ELR (cell line): ENCODE measurements at regions not wholly inside any gene's neighbourhood (a gene's known extent, or its start where the extent isn't known, plus 50 kb on each side); places are given as distances from the start of the nearest gene placed in this dataset.
"Not testable (repeated sequence)": the region's sequence is repeated elsewhere in the genome, so short reads cannot be mapped to it uniquely, and the experiment has no call there.

Source experiments
- DNase-seq: peaks from one replicate; pipeline ENCODE4 v3.0.0-alpha.2; 2015; ENCODE audit warnings: low read depth

DNA sequence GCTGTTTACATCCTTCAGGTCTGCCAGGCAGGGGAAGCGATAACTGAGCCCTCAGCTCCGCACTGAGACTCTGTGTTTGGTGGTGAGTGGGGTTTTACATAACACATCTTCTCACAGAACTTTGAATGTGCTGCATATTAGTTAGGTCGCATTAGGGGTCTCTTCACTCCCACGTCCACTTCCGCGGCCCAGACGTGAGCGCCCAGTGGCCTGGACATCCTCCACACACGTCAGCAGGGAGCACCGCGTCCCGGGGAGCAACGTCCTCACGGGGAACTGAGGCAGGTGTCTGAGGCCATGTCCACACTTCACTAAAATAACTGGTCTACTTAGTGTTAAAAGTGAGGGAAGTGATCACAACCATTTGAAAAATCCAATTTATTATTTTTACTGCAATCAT, 100.4 kb upstream of the SATB2 start:
- DNase-seq: no peak

DNA sequence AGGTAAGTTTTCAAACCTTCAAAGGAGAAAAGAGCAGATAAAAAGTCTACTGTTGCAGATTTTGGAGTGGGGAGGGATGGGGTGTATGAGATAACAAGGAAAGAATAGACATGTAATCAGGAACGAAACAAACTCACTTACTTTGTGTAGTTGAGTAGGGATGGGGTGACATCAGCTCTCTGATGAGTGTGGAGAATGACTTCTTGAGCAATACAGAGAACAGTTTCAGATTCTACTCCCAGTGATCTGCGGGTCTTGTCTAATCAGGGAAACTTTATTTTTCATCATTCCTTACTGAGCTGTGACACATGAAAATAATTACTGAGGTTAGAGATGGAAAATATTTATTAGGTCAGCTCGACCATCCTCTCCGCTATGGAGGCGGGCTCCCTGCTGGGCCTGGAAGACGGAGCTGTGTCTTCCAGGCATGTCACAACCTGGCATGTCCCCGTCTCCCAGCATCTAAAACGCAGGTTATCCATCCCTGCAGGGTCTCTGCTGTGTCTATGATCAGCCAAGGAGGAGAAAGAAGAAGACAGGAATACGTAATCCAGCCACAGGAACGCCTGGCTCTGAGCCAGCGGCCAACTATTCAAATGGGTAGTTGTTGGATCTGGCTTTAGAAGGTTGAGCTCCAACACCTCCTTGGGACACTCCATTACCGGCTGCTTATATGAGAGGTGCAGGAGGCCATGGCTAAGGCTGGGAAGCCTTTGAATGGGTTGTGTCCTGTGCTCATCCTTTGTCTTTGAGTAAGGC, 99.0 kb upstream of the SATB2 start:
- no peak for DNase-seq

DNA sequence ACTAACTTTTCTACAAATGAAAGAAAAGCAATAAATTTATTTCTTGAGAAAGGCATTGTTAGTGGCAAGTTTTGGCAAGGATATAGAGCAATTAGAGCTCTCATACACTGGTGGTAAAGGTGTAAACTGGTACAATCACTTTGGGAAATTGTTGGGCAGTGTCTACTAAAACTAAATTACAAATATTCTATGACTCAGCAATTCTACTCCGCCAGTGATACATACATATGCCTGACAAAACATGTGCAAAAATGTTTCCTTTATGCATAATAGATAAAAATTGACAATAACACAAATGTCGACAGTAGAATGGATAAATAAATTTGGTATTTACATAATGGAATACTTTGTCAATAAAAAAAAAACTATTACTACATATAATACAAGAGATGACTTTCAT, 96.3 kb upstream of the SATB2 start:
- DNase-seq: no peak

DNA sequence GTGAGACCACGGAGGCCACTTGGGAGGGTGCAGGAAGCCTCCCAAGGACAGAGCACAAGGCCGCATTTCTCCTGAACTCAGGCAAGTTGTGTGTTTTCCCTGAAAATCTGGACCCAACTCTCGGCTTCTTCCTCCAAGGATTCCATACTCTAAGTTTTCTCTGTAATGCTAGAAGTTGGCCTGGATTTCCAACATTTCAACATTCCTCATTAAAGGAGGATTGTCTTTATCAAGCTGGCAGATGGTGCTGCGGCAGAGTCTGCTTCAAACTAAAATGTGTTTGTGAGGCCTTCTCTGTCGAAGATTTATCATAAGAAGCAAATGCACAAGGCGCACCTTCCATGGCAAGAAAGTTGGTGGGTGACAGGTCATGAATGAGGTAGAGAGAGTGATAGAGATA, 94.4 kb upstream of the SATB2 start:
- no peak for DNase-seq

DNA sequence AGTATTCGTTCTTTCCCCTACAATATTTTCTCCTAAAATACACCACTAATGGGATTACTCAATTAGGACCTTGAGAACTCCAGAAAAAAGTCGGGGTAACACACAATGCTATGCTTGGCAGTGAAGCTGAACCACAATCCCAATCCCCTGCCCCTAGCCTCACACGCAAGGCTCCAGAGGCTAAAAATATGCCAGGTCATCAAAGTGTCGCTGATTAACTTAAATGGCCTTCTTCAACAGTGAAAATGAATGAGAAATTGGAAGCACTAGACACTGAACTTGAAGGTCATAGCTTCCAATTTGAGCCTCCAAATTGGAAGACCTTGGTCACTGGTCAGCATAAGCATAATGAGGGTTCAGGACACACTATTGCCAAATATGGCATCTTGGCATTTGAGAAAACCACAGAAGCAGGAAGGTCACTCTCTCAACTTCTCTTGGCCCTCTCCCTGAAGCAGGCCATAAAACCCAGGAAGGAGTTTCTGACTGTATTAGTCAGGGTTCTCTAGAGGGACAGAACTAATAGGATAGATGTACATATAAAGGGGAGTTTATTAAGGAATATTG, 86.0 kb upstream of the SATB2 start:
- DNase-seq: no peak

DNA sequence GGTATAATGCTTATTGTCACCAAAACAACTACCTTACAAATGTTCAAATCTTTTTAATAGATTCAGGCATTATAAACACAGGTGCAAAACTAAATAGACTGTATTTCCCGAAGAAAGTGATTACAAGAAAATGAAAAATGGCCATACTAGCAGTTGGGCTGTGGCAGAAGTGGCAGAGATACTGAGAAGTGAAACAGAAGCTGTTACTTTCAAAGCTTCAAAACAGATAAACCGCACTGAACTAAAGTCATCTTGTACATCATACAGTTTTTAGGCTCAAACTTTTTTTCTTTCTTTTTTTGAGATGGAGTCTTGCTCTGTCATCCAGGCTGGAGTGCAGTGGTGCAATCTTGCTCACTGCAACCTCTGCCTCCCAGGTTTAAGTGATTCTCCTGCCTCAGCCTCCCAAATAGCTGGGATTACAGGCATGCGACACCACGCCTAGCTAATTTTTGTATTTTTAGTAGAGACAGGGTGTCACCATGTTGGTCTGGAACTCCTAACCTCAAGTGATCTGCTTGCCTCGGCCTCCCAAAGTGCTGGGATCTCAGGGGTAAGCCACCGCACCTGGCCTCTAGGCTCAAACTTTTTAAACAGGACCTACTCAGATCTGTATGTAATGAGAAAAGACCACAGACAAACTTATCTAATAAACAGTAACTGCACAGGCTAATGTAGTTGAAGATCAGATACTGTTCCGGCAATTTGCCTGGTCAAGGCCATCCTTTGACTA, 77.9 kb upstream of the SATB2 start:
- no peak for DNase-seq

DNA sequence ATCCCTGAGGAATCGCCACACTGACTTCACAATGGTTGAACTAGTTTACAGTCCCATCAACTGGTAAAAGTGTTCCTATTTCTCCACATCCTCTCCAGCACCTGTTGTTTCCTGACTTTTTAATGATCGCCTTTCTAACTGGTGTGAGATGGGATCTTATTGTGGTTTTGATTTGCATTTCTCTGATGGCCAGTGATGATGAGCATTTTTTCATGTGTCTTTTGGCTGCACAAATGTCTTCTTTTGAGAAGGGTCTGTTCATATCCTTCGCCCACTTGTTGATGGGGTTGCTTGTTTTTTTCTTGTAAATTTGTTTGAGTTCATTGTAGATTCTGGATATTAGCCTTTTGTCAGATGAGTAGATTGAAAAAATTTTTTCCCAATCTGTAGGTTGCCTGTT, 76.1 kb upstream of the SATB2 start:
- not testable (repeated sequence) for DNase-seq

DNA sequence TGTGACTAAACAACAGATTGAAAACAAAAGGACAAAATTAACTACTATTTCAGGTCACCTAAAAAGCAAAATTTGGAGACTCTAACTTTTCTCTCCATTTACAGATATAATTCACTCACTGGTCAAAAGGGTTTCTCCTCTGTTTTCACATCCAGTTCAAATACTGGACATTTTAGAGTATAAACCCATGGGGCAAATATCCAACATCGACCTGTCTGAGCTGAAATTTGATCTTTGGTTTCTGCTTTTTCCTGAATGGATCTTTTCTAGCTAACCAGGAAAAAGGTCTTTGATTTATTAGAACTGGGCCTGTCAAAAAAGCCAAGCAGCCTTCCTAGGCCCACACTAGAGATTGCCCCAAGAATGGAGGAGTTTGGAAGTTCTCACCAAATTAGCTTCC, 69.3 kb upstream of the SATB2 start:
- DNase-seq: no peak

DNA sequence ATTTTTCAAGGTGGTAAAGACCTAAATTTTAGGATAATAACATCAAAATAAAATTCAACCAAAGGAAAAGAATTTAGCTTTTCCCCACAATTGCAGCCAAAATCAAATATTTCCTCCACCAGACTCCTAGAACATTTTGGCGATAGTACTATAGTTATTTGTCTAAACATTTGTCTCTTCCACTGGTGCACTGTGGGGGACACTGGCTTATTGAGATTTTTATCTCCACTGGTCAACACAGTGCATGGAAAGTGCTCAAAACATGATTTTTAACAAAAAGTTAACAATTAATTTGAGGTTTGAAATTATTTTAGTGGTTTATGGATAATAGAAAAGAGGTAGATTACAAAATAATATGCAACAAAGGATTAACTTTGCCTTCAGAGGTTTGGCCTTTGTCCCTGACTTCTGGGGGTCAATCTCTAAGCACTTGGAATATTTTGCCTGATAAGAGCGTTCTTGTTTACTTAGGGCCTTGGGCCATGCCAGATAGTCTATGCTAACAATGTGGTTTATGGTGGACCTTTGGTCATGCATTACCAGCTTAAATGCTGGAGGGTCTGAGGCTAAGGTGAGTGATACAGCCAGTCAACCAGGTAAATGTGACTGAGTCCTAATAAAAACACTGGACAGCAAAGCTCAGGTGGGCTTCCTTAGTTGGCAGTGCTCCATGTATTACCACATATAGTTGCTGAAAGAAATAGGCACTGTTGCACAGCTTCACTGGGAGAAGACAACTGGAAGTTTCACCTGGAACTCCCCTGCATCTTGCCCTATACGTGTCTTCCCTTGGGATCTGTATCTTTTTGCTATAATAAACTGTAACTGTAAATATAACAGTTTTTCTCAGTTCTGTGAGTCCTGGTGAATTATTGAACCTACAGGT, 67.2 kb upstream of the SATB2 start:
- DNase-seq: no peak

DNA sequence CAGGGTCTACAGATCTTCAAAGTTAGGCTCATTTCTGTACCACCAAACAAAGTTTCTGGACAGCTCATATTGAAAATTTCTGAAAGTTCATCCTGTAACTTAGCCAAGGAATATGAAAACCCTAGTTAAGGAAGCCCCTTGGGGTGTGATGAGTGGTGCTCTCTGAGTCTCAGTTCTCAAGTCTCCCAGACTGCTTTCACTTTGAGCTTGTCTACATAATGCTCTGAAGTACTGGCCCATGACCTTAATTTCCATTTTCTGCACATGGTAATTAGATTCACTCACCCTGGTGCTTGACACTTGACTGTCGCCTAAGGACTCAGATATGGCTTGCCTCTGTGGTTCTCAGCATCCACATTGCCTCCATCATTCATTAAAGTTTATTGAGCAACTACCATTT, 51.7 kb upstream of the SATB2 start:
- DNase-seq: no peak
